Spleen (tissue), 11 donors: ENCODE measurements at regions not wholly inside any gene's neighbourhood (a gene's known extent, or its start where the extent isn't known, plus 50 kb on each side); places are given as distances from the start of the nearest gene placed in this dataset.

Experiments
- DNase-seq: peaks from one replicate; pipeline ENCODE4 v3.0.0-alpha.2; 2020
- H3K27ac ChIP-seq, 8 donors: fragments of 200-600 bp; sonication (generic) in 7 of 8; 1 replicate in 4 of 8; 2 replicates in 4 of 8; pipeline versions ENCODE4 v1.5.0 to v1.8.0; 2016 to 2021; ENCODE audit warnings: inconsistent platforms in 4 of 8, mild to moderate bottlenecking in 4 of 8, moderate library complexity in 1 of 8
- H3K27me3 ChIP-seq, 7 donors: fragments of 200-600 bp; sonication (generic) in 6 of 7; replicated peaks in 1 of 7; 1 replicate in 4 of 7; 2 replicates in 3 of 7; pipeline versions ENCODE4 v1.5.0 to v1.8.0; 2016 to 2021; ENCODE audit warnings: inconsistent platforms in 3 of 7, mild to moderate bottlenecking in 1 of 7
- H3K36me3 ChIP-seq, 6 donors: fragments of 200-600 bp; sonication (generic) in 5 of 6; 1 replicate in 4 of 6; 2 replicates in 2 of 6; pipeline versions ENCODE4 v1.5.0 to v1.8.0; 2016 to 2021; ENCODE audit warnings: inconsistent platforms in 2 of 6
- H3K4me1 ChIP-seq, 6 donors: fragments of 200-600 bp; sonication (generic) in 5 of 6; 1 replicate in 3 of 6; 2 replicates in 3 of 6; pipeline versions ENCODE4 v1.5.0 to v1.8.0; 2016 to 2021; ENCODE audit warnings: inconsistent platforms in 3 of 6
- H3K4me3 ChIP-seq, 8 donors: fragments of 200-600 bp; sonication (generic) in 7 of 8; 1 replicate in 4 of 8; 2 replicates in 4 of 8; pipeline versions ENCODE4 v1.5.0 to v1.8.0; 2016 to 2021; ENCODE audit warnings: inconsistent platforms in 4 of 8, mild to moderate bottlenecking in 4 of 8, moderate library complexity in 2 of 8
- H3K9me3 ChIP-seq, 8 donors: fragments of 200-600 bp; sonication (generic) in 7 of 8; 1 replicate in 4 of 8; 2 replicates in 4 of 8; pipeline versions ENCODE4 v1.5.0 to v1.8.0; 2016 to 2021; ENCODE audit warnings: inconsistent platforms in 4 of 8
- CTCF ChIP-seq, 11 experiments: fragments of 200-600 bp in 7 of 11; fragments of 450-650 bp in 4 of 11; sonication (generic) in 4 of 11; IDR thresholded peaks in 8 of 11; conservative IDR thresholded peaks in 3 of 11; 1 replicate in 7 of 11; 2 replicates in 4 of 11; pipeline versions ENCODE4 v1.4.0 to v1.8.0; 2016 to 2021; ENCODE audit warnings: antibody characterized with exemption in 11 of 11, inconsistent platforms in 4 of 11, mild to moderate bottlenecking in 1 of 11
- POLR2A ChIP-seq, 3 donors: fragments of 450-650 bp; IDR thresholded peaks; one replicate each; pipeline ENCODE4 v1.5.1; 2017; ENCODE audit warnings: antibody characterized with exemption in 3 of 3, mild to moderate bottlenecking in 1 of 3
- POLR2AphosphoS5 ChIP-seq, 3 donors: sonication (generic); formaldehyde crosslinking; IDR thresholded peaks; one replicate each; pipeline ENCODE4 v1.5.1; 2017; ENCODE audit warnings: antibody characterized with exemption in 3 of 3
- WGBS, 5 donors: extraction: QIAGEN DNeasy Blood & Tissue Kit in 3 of 5; methylation state at CpG; one replicate each; pipeline versions ENCODE4 v1.1.5 to v1.1.7; 2013 to 2018; 5-methylcytosine and 5-hydroxymethylcytosine counted together
- intact Hi-C: fragments of 100-400 bp; cut with DNase I; formaldehyde crosslinking; loops from one replicate; pipeline ENCODE4 v1.15.0; 2023; ENCODE audit warnings: low total_unique reads
- donor health status: healthy with polysubstance abuse.
- donor health status: DM: no; HTN: no; CAD: no; lungs with moderate emphysema.
- donor health status: DM: no; HTN: no; CAD: no.
- donor health status: Bipolar disorder and iron deficiency.
- donor health status: healthy.
- donor health status: DM: no; HTN: no; CAD: no.
- donor health status: DM: yes; HTN: yes; CAD: no.

GRCh38 chr7:23887660-23888059 lies 177.6 kb downstream of the STK31 start:
- Histone ChIP-seq H3K27me3 (peaks cover 0 to under 1% (median 0%) of the 10 kb centered on the region in 7 donors), H3K36me3 (no peaks in the 10 kb centered on the region), H3K4me1 (no peaks in the 10 kb centered on the region), H3K9me3 (peaks cover 0 to 4% (median 0%) of the 10 kb centered on the region in 8 donors), H3K27ac (no peak overlapping the region), H3K4me3 (no peak overlapping the region)
- TF ChIP-seq CTCF (IDR thresholded peaks at IDR 0.05 in 8 of 11, conservative IDR thresholded peaks at IDR 0.05 in 3 of 11) = no peak
- TF ChIP-seq POLR2AphosphoS5 (IDR thresholded peaks at IDR 0.05) = no peak
- no peak for TF ChIP-seq POLR2A (IDR thresholded peaks at IDR 0.05)
- intact Hi-C loops = no loop called here
- WGBS, 5 donors = 12 to 31% (median 17%) methylated on average over 2 of the region's 2 CpGs
- DNase-seq = no peak

- Histone ChIP-seq H3K4me3 (no peak overlapping the region), H3K36me3 (no peaks in the 10 kb centered on the region), H3K9me3 (peaks cover 0 to 4% (median 0%) of the 10 kb centered on the region in 8 donors), H3K4me1 (no peaks in the 10 kb centered on the region), H3K27me3 (peaks cover 0 to 7% (median 0%) of the 10 kb centered on the region in 7 donors), H3K27ac (no peak overlapping the region)
- WGBS, 5 donors = 68 to 91% (median 86%) methylated on average over 1 of the region's 1 CpG
- intact Hi-C loops = no loop called here
- TF ChIP-seq POLR2A (IDR thresholded peaks at IDR 0.05) (no peak), POLR2AphosphoS5 (IDR thresholded peaks at IDR 0.05) (no peak), CTCF (IDR thresholded peaks at IDR 0.05 in 8 of 11, conservative IDR thresholded peaks at IDR 0.05 in 3 of 11) (no peak)
- no peak for DNase-seq
Measured at GRCh38 chr7:23888958-23889357, 178.9 kb downstream of the STK31 start.

GRCh38 chr7:23889566-23889965 lies 179.5 kb downstream of the STK31 start:
- peaks cover 0 to 13% (median 0%) of the 10 kb centered on the region in 7 donors for H3K27me3 ChIP-seq
- no peak for DNase-seq
- no peak for TF ChIP-seq CTCF (IDR thresholded peaks at IDR 0.05 in 8 of 11, conservative IDR thresholded peaks at IDR 0.05 in 3 of 11)
- TF ChIP-seq POLR2AphosphoS5 (IDR thresholded peaks at IDR 0.05) = no peak
- TF ChIP-seq POLR2A (IDR thresholded peaks at IDR 0.05) = no peak
- no peak overlapping the region for H3K4me3 ChIP-seq
- peaks cover 0 to 4% (median 0%) of the 10 kb centered on the region in 8 donors for H3K9me3 ChIP-seq
- no peak overlapping the region for H3K27ac ChIP-seq
- no peaks in the 10 kb centered on the region for H3K4me1 ChIP-seq
- intact Hi-C loops = no loop called here
- H3K36me3 ChIP-seq = no peaks in the 10 kb centered on the region
- WGBS, 5 donors = 93 to 97% (median 95%) methylated on average over 1 of the region's 1 CpG

GRCh38 chr7:23892019-23892418 lies 182.0 kb downstream of the STK31 start:
- Histone ChIP-seq H3K4me1 (no peaks in the 10 kb centered on the region), H3K27me3 (peaks cover 0 to 24% (median 0%) of the 10 kb centered on the region in 7 donors), H3K4me3 (no peak overlapping the region), H3K9me3 (peaks cover 0 to 4% (median 0%) of the 10 kb centered on the region in 8 donors), H3K27ac (no peak overlapping the region), H3K36me3 (no peaks in the 10 kb centered on the region)
- TF ChIP-seq CTCF (IDR thresholded peaks at IDR 0.05 in 8 of 11, conservative IDR thresholded peaks at IDR 0.05 in 3 of 11) (no peak), POLR2AphosphoS5 (IDR thresholded peaks at IDR 0.05) (no peak), POLR2A (IDR thresholded peaks at IDR 0.05) (no peak)
- no peak for DNase-seq
- intact Hi-C loops = no loop called here
- 67 to 83% (median 75%) methylated on average over 1 of the region's 1 CpG for WGBS, 5 donors
